Progenitor cell of endocrine pancreas (in vitro differentiated cells): ENCODE measurements at regions not wholly inside any gene's neighbourhood (a gene's known extent, or its start where the extent isn't known, plus 50 kb on each side); places are given as distances from the start of the nearest gene placed in this dataset.

ENCODE experiments used
- DNase-seq: peaks from one replicate; pipeline ENCODE4 v3.0.0; 2021; ENCODE audit warnings: low spot score; ENCODE audit not compliant: unreplicated experiment
- H3K27ac Mint-ChIP-seq: 2 replicates; pipeline ENCODE4 v1.8.0; 2021; ENCODE audit warnings: mild to moderate bottlenecking, moderate library complexity, mixed read lengths
- H3K27me3 Mint-ChIP-seq: 2 replicates; pipeline ENCODE4 v1.8.0; 2021; ENCODE audit warnings: mixed read lengths
- H3K36me3 Mint-ChIP-seq: 2 replicates; pipeline ENCODE4 v1.8.0; 2022; ENCODE audit warnings: mixed read lengths; ENCODE audit not compliant: insufficient read depth
- H3K4me1 Mint-ChIP-seq: 2 replicates; pipeline ENCODE4 v1.8.0; 2021; ENCODE audit warnings: low read depth, mixed read lengths
- H3K4me3 Mint-ChIP-seq: 2 replicates; pipeline ENCODE4 v1.8.0; 2021; ENCODE audit warnings: low read depth, mild to moderate bottlenecking, moderate library complexity, mixed read lengths
- H3K9me3 Mint-ChIP-seq: 2 replicates; pipeline ENCODE4 v1.8.0; 2021; ENCODE audit warnings: low read depth, mixed read lengths
- CTCF ChIP-seq: fragments of 200-600 bp; sonication (generic); IDR thresholded peaks from one replicate; pipeline ENCODE4 v1.5.0; 2021; ENCODE audit warnings: antibody characterized with exemption, mild to moderate bottlenecking; ENCODE audit not compliant: unreplicated experiment

- H3K4me1 Mint-ChIP-seq: no peaks in the 10 kb centered on the region
- H3K36me3 Mint-ChIP-seq: no peaks in the 10 kb centered on the region
- DNase-seq: no peak
- no peak for TF ChIP-seq CTCF
- no peak overlapping the region for H3K4me3 Mint-ChIP-seq
- no peak overlapping the region for H3K27ac Mint-ChIP-seq
- H3K9me3 Mint-ChIP-seq: no peaks in the 10 kb centered on the region
- H3K27me3 Mint-ChIP-seq: no peaks in the 10 kb centered on the region
Observed at GRCh38 chr1:60342569-60342968, 269.0 kb upstream of the C1orf87 start.

GRCh38 chr1:60341274-60341673 is 267.7 kb upstream of the C1orf87 start:
- no peak overlapping the region for H3K4me3 Mint-ChIP-seq

GRCh38 chr1:60331647-60332046 is 258.1 kb upstream of the C1orf87 start:
- Mint-ChIP-seq H3K36me3 (no peaks in the 10 kb centered on the region), H3K9me3 (peaks cover 11% of the 10 kb centered on the region), H3K27ac (no peak overlapping the region), H3K27me3 (no peaks in the 10 kb centered on the region), H3K4me3 (no peak overlapping the region), H3K4me1 (no peaks in the 10 kb centered on the region)
- DNase-seq: no peak
- TF ChIP-seq CTCF: no peak

More at GRCh38 chr1:60341274-60341673, 267.7 kb upstream of the C1orf87 start:
- no peaks in the 10 kb centered on the region for H3K27me3 Mint-ChIP-seq
- H3K4me1 Mint-ChIP-seq: no peaks in the 10 kb centered on the region
- no peak overlapping the region for H3K27ac Mint-ChIP-seq
- no peaks in the 10 kb centered on the region for H3K36me3 Mint-ChIP-seq
- no peak for TF ChIP-seq CTCF
- DNase-seq: no peak
- no peaks in the 10 kb centered on the region for H3K9me3 Mint-ChIP-seq

- TF ChIP-seq CTCF: no peak
- no peaks in the 10 kb centered on the region for H3K36me3 Mint-ChIP-seq
- H3K9me3 Mint-ChIP-seq: peaks cover 16% of the 10 kb centered on the region
- DNase-seq: no peak
- no peak overlapping the region for H3K27ac Mint-ChIP-seq
- no peaks in the 10 kb centered on the region for H3K4me1 Mint-ChIP-seq
- no peak overlapping the region for H3K4me3 Mint-ChIP-seq
- no peaks in the 10 kb centered on the region for H3K27me3 Mint-ChIP-seq
Observed at GRCh38 chr1:60329651-60330050, 256.1 kb upstream of the C1orf87 start.

GRCh38 chr1:60311838-60312237 is 238.3 kb upstream of the C1orf87 start:
- no peaks in the 10 kb centered on the region for H3K27me3 Mint-ChIP-seq
- H3K9me3 Mint-ChIP-seq: peaks cover 6% of the 10 kb centered on the region
- TF ChIP-seq CTCF: no peak
- no peak for DNase-seq
- H3K36me3 Mint-ChIP-seq: no peaks in the 10 kb centered on the region
- no peak overlapping the region for H3K27ac Mint-ChIP-seq
- no peak overlapping the region for H3K4me3 Mint-ChIP-seq
- no peaks in the 10 kb centered on the region for H3K4me1 Mint-ChIP-seq
